HG03442 (cell line): ENCODE measurements at regions not wholly inside any gene's neighbourhood (a gene's known extent, or its start where the extent isn't known, plus 50 kb on each side); places are given as distances from the start of the nearest gene placed in this dataset.
A peak's percentile ranks its signal among the peaks of the same experiment; 100 is the strongest.
"Not testable (repeated sequence)": the region's sequence is repeated elsewhere in the genome, so short reads cannot be mapped to it uniquely, and the experiment has no call there.

ENCODE experiments used
- ATAC-seq: cut with Tn5 transposase; IDR thresholded peaks from one replicate; pipeline ENCODE4 v1.9.1; 2021; ENCODE audit warnings: mild to moderate bottlenecking, moderate library complexity; ENCODE audit not compliant: unreplicated experiment

DNA sequence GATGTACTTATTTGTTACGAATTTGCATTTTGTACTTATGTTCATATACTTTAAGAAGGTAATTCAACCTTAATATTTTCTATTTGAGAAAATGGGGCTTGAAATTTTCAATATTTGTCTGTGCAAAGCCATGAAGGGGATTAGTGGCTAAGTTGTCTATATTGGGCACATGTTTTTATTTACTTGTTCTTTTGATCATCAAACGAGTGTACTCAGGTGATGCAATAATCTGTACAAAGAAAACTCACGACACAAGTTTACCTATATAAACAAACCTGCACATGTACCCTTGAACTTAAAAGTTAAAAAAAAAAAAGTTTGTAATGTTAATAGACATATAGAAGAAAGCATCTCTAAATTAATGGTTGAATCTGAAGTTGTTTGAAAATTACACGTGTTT lies 658.9 kb upstream of the SYT4 start:
- no peak for ATAC-seq

DNA sequence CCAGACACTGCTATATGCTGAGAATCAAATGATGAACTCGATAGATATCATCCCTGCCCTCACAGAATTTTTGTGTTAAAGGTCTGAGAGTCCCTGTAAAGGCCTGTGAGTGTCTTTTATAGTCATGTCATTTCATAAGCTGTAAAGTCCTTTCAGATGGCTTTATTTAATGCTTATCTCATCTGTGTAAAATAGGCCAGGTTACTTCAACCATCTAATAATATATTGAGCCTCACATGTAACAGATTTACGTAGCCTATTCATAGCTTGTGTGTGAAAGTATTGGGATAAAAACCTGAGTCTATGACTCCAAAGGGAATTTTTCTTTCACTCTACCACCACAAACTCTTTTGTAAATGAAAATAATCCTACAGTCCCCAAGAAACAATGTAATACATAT lies 672.0 kb upstream of the SYT4 start:
- no peak for ATAC-seq

DNA sequence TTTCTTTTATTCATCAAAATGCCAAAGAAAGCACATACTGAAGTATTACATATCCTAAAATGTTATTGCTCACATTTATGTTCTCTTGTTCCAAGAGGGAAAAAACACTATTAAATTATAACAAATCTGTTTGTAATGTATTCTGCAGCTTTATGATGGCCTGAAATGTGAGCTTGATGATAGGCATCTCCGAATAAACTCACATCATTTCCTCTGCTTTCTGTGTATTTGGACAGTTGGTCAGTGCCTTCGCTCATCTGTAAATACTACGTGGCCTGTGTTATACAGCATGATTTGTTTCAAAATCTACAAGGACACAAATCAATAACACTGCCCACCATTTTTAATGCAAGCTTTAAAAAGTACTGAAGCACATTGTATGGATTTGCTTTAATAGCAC lies 672.8 kb upstream of the SYT4 start:
- no peak for ATAC-seq

GRCh38 chr18:43952398-43952797 lies 675.1 kb upstream of the SYT4 start:
- no peak for ATAC-seq

DNA sequence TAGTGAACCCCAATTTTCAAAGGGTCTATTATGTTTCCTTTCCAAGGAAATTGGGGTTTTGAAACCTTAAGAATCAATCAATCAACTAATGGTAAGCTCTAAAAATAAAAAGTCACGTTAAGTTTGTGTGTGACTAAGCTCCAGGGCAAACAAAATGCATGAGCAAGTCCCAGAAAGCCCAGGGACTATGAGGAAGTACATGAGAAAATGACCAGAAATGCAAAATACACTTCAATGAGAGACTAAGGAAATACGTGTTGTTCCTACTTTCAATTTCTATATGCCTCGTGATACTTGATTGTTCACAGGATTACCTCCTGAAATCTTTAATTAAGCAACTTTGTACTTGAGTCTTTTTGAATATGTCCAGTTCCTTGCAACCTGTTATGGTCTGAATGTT lies 684.4 kb upstream of the SYT4 start:
- no peak for ATAC-seq

- no peak for ATAC-seq
These were observed 687.4 kb upstream of the SYT4 start for GRCh38 chr18:43964666-43965065.

DNA sequence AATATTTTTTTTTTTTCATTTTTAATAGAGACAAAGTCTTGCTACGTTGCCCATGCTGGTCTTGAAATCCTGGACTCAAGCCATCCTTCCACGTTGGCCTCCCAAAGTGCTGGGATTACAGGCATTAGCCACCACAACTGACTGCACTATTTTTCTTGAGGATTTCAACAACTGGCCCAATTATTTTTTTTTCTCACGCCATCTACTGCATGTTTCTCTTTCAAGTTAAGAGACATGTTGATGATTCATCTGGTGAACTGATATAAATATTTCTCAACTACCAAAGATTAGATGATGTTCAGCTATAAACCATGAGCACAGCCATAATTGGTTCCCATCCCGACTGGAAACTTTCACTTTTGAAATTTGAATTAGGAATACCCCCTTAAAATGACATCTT lies 688.4 kb upstream of the SYT4 start:
- ATAC-seq: no peak

DNA sequence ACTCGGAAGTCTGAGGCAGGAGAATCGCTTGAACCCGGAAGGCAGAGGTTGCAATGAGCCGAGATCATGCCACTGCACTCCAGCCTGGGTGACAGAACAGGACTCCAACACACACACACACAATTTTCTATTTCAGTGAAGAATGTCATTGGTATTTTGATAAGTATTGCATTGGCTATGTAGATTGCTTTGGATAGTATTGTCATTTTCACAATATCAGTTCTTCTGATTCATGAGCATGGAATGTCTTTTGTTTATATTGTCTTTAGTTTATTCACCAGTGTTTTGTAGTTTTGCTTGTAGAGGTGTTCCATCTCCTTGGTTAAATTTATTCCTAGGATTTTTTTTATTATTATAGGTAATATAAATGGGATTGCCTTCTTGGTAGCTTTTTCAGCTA lies 693.4 kb upstream of the SYT4 start:
- ATAC-seq: no peak

DNA sequence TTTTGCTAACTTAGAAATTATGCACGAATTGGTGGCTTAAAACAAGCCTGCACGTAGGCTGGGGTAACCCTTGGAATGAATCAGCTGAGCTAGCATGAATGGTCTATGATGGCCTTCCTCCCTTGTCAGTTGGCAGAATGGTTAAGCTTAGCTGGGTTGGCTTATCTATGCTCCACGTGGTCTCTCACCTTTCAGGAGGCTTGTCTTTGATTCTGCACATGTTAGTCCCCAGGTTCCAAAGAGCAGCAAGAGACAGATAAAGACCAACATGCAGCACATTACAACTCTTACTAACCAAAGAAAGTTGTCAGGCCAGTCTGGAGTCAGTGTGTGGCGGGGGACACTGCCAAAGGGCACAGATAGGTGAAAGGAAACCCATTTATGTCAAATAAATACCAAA lies 700.9 kb upstream of the SYT4 start:
- ATAC-seq: no peak

- no peak for ATAC-seq
These were observed 698.1 kb upstream of the SETBP1 start for GRCh38 chr18:43982582-43982981.

- not testable (repeated sequence) for ATAC-seq
These were observed 693.6 kb upstream of the SETBP1 start for GRCh38 chr18:43987061-43987460.

DNA sequence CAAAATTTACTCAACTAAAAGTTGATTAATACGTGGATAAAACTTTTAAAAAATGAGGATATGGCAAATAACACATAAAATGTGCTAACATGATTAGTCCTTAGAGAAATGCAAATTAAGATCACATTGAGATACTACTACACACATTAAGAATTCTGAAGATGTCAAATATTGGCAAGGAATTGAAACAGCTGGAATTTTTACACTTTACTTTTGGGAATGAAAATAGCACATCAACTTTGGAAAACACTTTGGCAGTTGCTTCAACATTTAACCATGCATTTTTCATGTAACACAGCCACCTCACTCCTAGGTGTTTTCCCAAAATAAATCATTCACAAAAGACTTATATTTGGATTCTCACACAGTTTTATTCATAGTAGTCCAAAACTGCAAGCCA lies 687.9 kb upstream of the SETBP1 start:
- no peak for ATAC-seq

DNA sequence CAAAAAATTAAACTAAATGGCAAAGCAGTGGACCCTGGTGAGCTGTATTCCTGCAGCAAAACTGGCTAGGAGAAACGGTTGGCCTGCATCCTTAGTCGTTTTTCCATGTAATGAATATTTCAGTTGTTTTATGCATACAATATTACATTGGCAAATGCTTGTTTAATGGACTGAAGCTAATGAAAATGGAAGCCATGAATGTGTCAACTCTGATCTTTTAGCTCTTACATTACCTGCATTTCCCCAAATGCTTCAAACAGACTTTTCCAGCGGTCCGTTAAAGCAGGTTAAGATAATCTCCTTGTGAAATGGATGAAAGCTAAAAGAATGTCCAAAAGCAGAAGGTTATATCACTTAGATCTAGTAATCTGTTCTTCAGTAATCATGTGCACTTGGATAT lies 686.3 kb upstream of the SETBP1 start:
- no peak for ATAC-seq

DNA sequence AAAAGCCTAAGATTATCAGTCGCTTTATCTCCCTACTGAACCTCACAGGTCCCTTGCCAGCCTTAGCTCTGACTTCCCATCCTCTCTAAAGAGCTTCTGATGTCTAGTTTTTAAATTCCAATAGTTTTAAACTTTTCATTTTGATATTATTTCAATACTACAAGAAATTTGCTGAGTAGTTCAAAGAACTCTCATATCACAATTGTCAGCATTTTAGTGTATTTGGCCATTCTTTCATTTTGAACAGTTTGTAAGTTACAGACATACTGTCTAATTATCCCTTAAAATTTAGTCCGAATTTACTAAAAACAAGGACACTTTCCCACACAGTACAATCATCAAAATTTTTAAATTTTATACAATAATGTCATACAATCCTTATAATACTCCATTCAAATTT lies 666.8 kb upstream of the SETBP1 start:
- no peak for ATAC-seq

GRCh38 chr18:44025421-44025820 lies 655.3 kb upstream of the SETBP1 start:
- no peak for ATAC-seq

DNA sequence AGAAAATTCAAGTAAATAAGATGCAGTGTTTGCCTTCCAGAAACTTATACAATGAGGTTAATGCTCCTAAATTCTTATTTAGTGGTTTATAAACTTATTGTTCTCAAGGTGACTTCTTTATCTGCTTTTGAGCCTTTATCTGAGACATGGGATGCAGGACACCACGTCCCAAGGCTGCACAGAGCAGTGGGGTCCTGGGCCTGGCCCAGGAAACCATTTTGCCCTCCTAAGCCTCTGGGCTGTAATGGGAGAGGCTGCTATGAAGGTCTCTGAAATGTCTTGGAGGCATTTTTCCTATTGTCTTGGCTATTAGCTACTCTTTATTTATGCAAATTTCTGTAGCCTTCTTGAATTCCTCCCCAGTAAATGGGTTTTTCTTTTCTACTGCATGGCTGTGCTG lies 652.6 kb upstream of the SETBP1 start:
- no peak for ATAC-seq

DNA sequence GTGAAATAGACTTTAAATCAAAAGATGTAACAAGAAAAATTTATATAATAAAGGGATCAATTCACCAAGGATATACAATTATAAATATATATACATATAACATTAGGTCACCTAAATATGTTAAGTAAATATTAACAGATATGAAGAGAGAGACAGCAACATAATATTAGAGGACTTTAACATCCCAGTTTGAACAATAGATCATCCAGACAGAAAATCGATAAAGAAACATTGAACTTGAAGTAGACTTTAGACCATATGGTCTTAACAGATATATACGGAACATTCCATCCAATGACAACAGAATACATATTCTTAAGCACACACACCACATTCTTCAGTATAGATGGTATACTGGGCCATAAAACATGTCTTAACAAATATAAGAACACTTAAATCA lies 649.6 kb upstream of the SETBP1 start:
- no peak for ATAC-seq

GRCh38 chr18:44033144-44033701 lies 647.5 kb upstream of the SETBP1 start:
- peak; percentile 46 for ATAC-seq

DNA sequence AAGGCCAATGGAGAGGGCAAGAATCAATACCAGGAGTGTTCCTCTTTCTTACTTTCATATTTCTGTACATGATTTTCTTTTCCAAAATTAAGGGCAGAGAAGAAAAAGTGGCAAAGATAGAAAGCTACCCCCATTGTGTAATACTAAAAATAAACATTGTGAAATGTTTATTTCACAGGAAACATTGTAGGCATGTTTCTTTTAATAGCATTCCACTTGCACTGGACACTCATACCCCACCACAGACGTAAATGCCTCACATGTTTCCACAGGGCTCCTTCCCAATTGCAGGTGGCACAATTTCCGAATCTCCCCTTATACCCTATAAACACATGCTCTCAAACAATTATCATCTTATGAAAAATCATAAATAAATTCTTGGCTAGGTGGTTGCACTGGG lies 645.1 kb upstream of the SETBP1 start:
- no peak for ATAC-seq

- ATAC-seq: no peak
These were observed 644.2 kb upstream of the SETBP1 start for GRCh38 chr18:44036501-44036900.

- no peak for ATAC-seq
These were observed 641.5 kb upstream of the SETBP1 start for GRCh38 chr18:44039216-44039615.

DNA sequence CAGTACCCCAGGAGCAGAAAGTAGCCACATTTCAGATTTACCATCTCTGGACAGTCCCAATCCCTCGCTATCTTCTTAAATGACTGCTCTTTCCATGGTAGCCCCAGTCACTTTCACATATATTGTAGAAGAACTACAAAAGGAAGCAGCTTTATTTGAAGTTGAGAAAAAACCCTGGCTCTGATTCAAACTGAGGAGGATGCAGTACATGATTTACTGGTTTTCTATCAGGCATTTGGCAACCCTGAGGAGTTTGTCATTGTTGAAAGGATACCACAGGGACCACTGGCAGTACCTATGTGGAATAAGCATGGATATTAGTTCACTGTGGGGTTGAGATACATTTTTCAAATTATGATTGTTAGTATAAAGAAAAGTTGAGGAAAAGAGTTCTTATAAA lies 640.9 kb upstream of the SETBP1 start:
- no peak for ATAC-seq

DNA sequence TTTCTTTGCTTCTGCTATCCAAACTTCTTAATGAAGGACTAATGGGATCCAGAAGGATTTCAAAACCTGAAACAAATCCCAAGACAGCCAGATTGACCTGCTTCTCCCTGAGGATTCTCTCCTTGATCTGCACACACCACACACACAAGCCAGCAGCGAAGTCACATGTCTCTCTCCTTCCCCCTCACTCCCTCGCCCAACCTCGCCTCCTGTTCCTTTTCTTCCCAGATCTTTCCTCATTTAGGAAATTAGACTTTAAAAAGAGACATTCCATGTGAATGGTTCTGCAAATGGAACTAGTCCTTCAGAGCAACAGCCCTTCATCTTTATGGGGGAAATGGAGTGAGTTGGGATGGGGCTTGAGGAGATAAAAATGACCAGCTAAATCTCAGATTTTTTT lies 639.1 kb upstream of the SETBP1 start:
- no peak for ATAC-seq

DNA sequence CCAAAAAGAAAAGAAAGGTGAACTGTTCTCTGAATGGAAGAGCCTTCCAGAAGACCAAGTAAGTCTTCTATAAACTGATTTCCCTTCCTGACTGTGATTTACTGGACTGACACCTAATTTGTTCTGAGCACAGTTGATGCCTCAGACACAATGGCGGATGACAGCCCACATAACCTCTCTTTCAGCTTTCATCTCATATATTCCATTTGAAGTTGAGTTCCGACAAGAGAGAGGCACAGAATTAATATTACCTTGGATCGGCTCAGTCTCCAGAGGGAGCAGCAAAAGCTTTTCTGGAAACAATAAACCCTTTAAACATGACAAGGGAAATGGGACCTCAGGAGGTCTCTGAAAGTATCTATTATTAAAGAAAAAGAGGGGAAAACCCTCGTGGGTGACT lies 638.7 kb upstream of the SETBP1 start:
- ATAC-seq: no peak
